HG02588 (cell line): ENCODE measurements at regions not wholly inside any gene's neighbourhood (a gene's known extent, or its start where the extent isn't known, plus 50 kb on each side); places are given as distances from the start of the nearest gene placed in this dataset.

Experiments
- ATAC-seq: cut with Tn5 transposase; IDR thresholded peaks from one replicate; pipeline ENCODE4 v1.9.1; 2021; ENCODE audit warnings: mild to moderate bottlenecking, moderate library complexity; ENCODE audit not compliant: unreplicated experiment

- ATAC-seq = no peak
Observed at GRCh38 chr10:108749042-108749441, 1174.3 kb downstream of the XPNPEP1 start.

- no peak for ATAC-seq
Observed at GRCh38 chr10:108736111-108736510, 1187.2 kb downstream of the XPNPEP1 start.

- ATAC-seq = no peak
Observed at GRCh38 chr10:108735380-108735779, 1187.9 kb downstream of the XPNPEP1 start.

- ATAC-seq = no peak
Observed at GRCh38 chr10:108721874-108722273, 1201.4 kb downstream of the XPNPEP1 start.

- ATAC-seq = no peak
Observed at GRCh38 chr10:108716352-108716751, 1207.0 kb downstream of the XPNPEP1 start.

- ATAC-seq = no peak
Observed at GRCh38 chr10:108709927-108710722, 1213.2 kb downstream of the XPNPEP1 start.

- ATAC-seq = no peak
Observed at GRCh38 chr10:108708363-108708762, 1214.9 kb downstream of the XPNPEP1 start.

- ATAC-seq = peak; percentile 90
Observed at GRCh38 chr10:108696792-108697477, 1226.4 kb downstream of the XPNPEP1 start.

GRCh38 chr10:108691126-108691525 lies 1232.2 kb downstream of the XPNPEP1 start:
- ATAC-seq = no peak

GRCh38 chr10:108690530-108690929 lies 1232.8 kb downstream of the XPNPEP1 start:
- ATAC-seq = no peak

GRCh38 chr10:108689891-108690290 lies 1233.4 kb downstream of the XPNPEP1 start:
- ATAC-seq = no peak

GRCh38 chr10:108688314-108688713 lies 1235.0 kb downstream of the XPNPEP1 start:
- ATAC-seq = no peak

GRCh38 chr10:108685863-108686531 lies 1237.3 kb downstream of the XPNPEP1 start:
- ATAC-seq = no peak

GRCh38 chr10:108684431-108684830 lies 1238.9 kb downstream of the XPNPEP1 start:
- no peak for ATAC-seq

- no peak for ATAC-seq
Observed at GRCh38 chr10:108673741-108674140, 1249.6 kb downstream of the XPNPEP1 start.

- no peak for ATAC-seq
Observed at GRCh38 chr10:108663587-108663986, 1259.7 kb downstream of the XPNPEP1 start.

GRCh38 chr10:108662975-108663374 lies 1260.3 kb downstream of the XPNPEP1 start:
- no peak for ATAC-seq

- no peak for ATAC-seq
Observed at GRCh38 chr10:108655057-108655456, 1268.3 kb downstream of the XPNPEP1 start.

GRCh38 chr10:108653531-108653930 lies 1269.8 kb downstream of the XPNPEP1 start:
- ATAC-seq = no peak

- ATAC-seq = no peak
Observed at GRCh38 chr10:108639010-108639409, 1284.3 kb downstream of the XPNPEP1 start.

- no peak for ATAC-seq
Observed at GRCh38 chr10:108638225-108638624, 1285.1 kb downstream of the XPNPEP1 start.

GRCh38 chr10:108633046-108633445 lies 1290.3 kb downstream of the XPNPEP1 start:
- ATAC-seq = no peak
